ENCODE measurements at regions not wholly inside any gene's neighbourhood (a gene's known extent, or its start where the extent isn't known, plus 50 kb on each side); places are given as distances from the start of the nearest gene placed in this dataset.

DNA sequence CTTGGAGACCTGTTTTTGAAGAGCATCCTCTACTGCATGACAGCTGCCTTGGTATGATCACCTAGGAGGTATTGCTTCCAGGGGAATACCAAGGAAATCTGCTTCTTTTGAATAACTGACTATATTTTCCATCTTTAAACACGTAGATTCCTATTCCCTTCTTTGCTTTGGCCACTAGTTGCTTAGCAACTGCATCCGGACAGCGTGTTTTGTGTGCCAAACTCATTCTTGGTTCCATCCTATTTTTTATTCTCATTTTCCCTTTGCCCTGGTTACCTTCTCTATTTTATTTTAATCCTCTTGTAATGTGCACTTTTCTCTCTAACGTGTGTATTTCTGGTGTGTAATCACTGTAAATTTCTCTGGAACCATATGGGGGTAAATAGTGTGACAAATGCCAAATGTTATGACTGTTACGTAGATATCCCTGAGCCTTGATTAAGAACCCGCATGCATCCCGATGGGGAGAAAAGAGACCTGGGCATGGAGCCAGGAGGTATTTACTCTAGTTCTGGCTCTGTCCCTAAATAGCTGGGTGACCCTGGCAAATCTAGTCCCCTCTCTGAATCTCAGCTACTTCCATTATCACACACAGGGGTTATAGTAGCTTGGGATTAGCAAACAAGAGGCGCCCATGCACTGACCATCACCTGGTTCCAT is 241.7 kb downstream of the MIAT start:
- TF ChIP-seq, protein P1, sequence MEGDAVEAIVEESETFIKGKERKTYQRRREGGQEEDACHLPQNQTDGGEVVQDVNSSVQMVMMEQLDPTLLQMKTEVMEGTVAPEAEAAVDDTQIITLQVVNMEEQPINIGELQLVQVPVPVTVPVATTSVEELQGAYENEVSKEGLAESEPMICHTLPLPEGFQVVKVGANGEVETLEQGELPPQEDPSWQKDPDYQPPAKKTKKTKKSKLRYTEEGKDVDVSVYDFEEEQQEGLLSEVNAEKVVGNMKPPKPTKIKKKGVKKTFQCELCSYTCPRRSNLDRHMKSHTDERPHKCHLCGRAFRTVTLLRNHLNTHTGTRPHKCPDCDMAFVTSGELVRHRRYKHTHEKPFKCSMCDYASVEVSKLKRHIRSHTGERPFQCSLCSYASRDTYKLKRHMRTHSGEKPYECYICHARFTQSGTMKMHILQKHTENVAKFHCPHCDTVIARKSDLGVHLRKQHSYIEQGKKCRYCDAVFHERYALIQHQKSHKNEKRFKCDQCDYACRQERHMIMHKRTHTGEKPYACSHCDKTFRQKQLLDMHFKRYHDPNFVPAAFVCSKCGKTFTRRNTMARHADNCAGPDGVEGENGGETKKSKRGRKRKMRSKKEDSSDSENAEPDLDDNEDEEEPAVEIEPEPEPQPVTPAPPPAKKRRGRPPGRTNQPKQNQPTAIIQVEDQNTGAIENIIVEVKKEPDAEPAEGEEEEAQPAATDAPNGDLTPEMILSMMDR (conservative IDR thresholded peaks at IDR 0.05), result no peak
- Mint-ChIP-seq H3K4me1 (peaks cover 36% of the 10 kb centered on the region), H3K4me3 (no peak overlapping the region), H3K27me3 (ENCODE audit: low read depth) (no peaks in the 10 kb centered on the region), H3K9me3 (peaks cover 4% of the 10 kb centered on the region), H3K27ac (ENCODE audit: unreplicated experiment) (no peak overlapping the region), H3K36me3 (ENCODE audit: low read depth) (peaks cover 3% of the 10 kb centered on the region)
- DNase-seq (ENCODE audit: low read depth, low spot score), result no peak

DNA sequence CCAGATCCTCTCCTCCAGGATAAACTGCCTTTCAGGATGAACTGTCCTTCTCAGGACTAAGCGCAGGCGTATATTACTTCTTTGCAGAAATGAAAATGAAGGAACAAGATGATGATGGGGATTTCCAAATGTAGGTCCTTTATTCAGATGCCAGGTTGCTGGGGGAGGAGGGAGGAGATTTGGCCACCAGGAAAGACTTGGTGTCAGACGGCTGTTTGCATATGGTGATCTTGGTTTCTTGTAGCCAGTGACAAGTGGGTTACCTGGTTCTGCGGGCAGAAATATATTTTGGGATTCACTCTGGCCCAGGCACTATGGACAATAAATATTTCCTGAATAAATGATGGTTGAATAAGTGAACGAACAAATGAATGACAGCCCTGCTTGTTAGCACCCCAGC is 243.4 kb downstream of the MIAT start:
- H3K36me3 Mint-ChIP-seq (ENCODE audit: low read depth), result peaks cover 3% of the 10 kb centered on the region
- H3K4me1 Mint-ChIP-seq, result peaks cover 31% of the 10 kb centered on the region
- H3K4me3 Mint-ChIP-seq, result peak overlapping the region; percentile 13
- TF ChIP-seq, protein P1 (conservative IDR thresholded peaks at IDR 0.05), result no peak
- no peak overlapping the region for H3K27ac Mint-ChIP-seq (ENCODE audit: unreplicated experiment)
- H3K9me3 Mint-ChIP-seq, result peaks cover 4% of the 10 kb centered on the region
- DNase-seq (ENCODE audit: low read depth, low spot score), result no peak
- peaks cover 6% of the 10 kb centered on the region for H3K27me3 Mint-ChIP-seq (ENCODE audit: low read depth)

- Mint-ChIP-seq H3K27me3 (ENCODE audit: low read depth) (peaks cover 6% of the 10 kb centered on the region), H3K36me3 (ENCODE audit: low read depth) (peaks cover 3% of the 10 kb centered on the region), H3K4me3 (no peak overlapping the region), H3K9me3 (peaks cover 4% of the 10 kb centered on the region), H3K4me1 (peaks cover 31% of the 10 kb centered on the region), H3K27ac (ENCODE audit: unreplicated experiment) (no peak overlapping the region)
- no peak for DNase-seq (ENCODE audit: low read depth, low spot score)
- TF ChIP-seq, protein P1 (conservative IDR thresholded peaks at IDR 0.05), result no peak
Measured at GRCh38 chr22:26901198-26901816, 243.9 kb downstream of the MIAT start.

- Mint-ChIP-seq H3K9me3 (peaks cover 4% of the 10 kb centered on the region), H3K4me3 (peak overlapping the region; percentile 88), H3K4me1 (peaks cover 31% of the 10 kb centered on the region), H3K36me3 (ENCODE audit: low read depth) (peaks cover 3% of the 10 kb centered on the region), H3K27me3 (ENCODE audit: low read depth) (peaks cover 6% of the 10 kb centered on the region), H3K27ac (ENCODE audit: unreplicated experiment) (no peak overlapping the region)
- DNase-seq (ENCODE audit: low read depth, low spot score), result no peak
- TF ChIP-seq, protein P1 (conservative IDR thresholded peaks at IDR 0.05), result no peak
Measured at GRCh38 chr22:26902401-26903029, 245.1 kb downstream of the MIAT start.

GRCh38 chr22:26903030-26903856 is 245.9 kb downstream of the MIAT start:
- TF ChIP-seq, protein P1 (conservative IDR thresholded peaks at IDR 0.05), result no peak
- Mint-ChIP-seq H3K9me3 (no peaks in the 10 kb centered on the region), H3K27ac (ENCODE audit: unreplicated experiment) (peak overlapping the region; percentile 66), H3K36me3 (ENCODE audit: low read depth) (no peaks in the 10 kb centered on the region), H3K4me1 (peaks cover 31% of the 10 kb centered on the region), H3K27me3 (ENCODE audit: low read depth) (peaks cover 6% of the 10 kb centered on the region), H3K4me3 (peak overlapping the region; percentile 88)
- peak; percentile 25 for DNase-seq (ENCODE audit: low read depth, low spot score)
